Lung (tissue), 11 donors: ENCODE measurements at regions not wholly inside any gene's neighbourhood (a gene's known extent, or its start where the extent isn't known, plus 50 kb on each side); places are given as distances from the start of the nearest gene placed in this dataset.

ENCODE experiments used
- ATAC-seq: fragments of 200-7000 bp; cut with Tn5 transposase; one replicate; pipeline ENCODE4 v1.9.1; 2020; ENCODE audit warnings: moderate number of reproducible peaks; ENCODE audit not compliant: insufficient read depth, low FRiP score
- DNase-seq, 3 donors: peaks; one replicate each; pipeline ENCODE4 v3.0.0-alpha.2; 2013 to 2017
- H3K27ac ChIP-seq, 2 donors: one replicate each; pipeline ENCODE4 v1.5.1; 2013; ENCODE audit warnings: mild to moderate bottlenecking in 2 of 2, moderate library complexity in 2 of 2, control low read depth in 1 of 2, inconsistent platforms in 1 of 2, low read depth in 1 of 2, low read length in 1 of 2
- H3K27me3 ChIP-seq, 3 donors: one replicate each; pipeline ENCODE4 v1.5.1; 2013; ENCODE audit warnings: low read length in 2 of 3; ENCODE audit not compliant: control insufficient read depth in 3 of 3, insufficient read depth in 3 of 3
- H3K36me3 ChIP-seq, 4 donors: one replicate each; pipeline ENCODE4 v1.5.1; 2013; ENCODE audit warnings: low read length in 4 of 4, mild to moderate bottlenecking in 1 of 4, moderate library complexity in 1 of 4; ENCODE audit not compliant: control insufficient read depth in 4 of 4, insufficient read depth in 4 of 4
- H3K4me1 ChIP-seq, 5 donors: one replicate each; pipeline ENCODE4 v1.5.1; 2013; ENCODE audit warnings: low read length in 5 of 5, mild to moderate bottlenecking in 2 of 5, moderate library complexity in 1 of 5; ENCODE audit not compliant: control insufficient read depth in 5 of 5, insufficient read depth in 5 of 5
- H3K4me3 ChIP-seq: one replicate; pipeline ENCODE4 v1.5.1; 2013; ENCODE audit warnings: mild to moderate bottlenecking, control low read depth, moderate library complexity
- H3K9ac ChIP-seq, 2 donors: one replicate each; pipeline ENCODE4 v1.5.1; 2013; ENCODE audit warnings: low read length in 2 of 2, control low read depth in 1 of 2; ENCODE audit not compliant: insufficient read depth in 1 of 2
- H3K9me3 ChIP-seq, 4 donors: one replicate each; pipeline ENCODE4 v1.5.1; 2013; ENCODE audit warnings: low read length in 3 of 4, mild to moderate bottlenecking in 1 of 4, moderate library complexity in 1 of 4; ENCODE audit not compliant: control insufficient read depth in 4 of 4, insufficient read depth in 3 of 4
- WGBS, 2 donors: extraction: QIAGEN DNeasy Blood & Tissue Kit; methylation state at CpG; one replicate each; pipeline ENCODE4 v1.1.7; 2013; 5-methylcytosine and 5-hydroxymethylcytosine counted together
- TF ChIP-seq, protein P1 (sequence below): IDR thresholded peaks from 2 replicates; pipeline ENCODE4 v1.5.1; 2012; ENCODE audit warnings: mild to moderate bottlenecking; ENCODE audit errors: control extremely low read depth, extremely low read depth
- donor health status: control.
- donor health status: control.
- donor health status: Bipolar disorder and iron deficiency.
- donor health status: healthy.
- donor health status: DM: yes; HTN: yes; CAD: no.

DNA sequence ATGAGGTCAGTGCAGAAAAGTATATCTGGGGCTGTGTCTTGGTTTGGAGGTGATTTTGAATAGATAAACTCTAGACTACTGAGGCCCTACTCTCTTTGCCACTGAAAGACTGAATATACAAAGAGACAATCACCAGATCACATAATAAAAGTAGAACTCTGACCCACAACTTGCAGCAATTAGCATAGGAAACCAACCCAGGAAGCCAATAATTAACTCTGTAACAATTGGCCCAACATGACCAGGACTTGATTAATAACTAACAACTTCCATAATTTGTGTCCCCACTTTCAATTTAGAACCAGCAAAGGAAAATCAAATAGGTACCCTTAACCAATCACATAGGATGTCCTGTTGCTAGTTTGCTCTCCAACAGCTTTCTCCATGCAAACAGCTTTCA lies 1104.9 kb upstream of the CELF4 start:
- ATAC-seq: no peak
- Histone ChIP-seq H3K9me3 (peaks cover 0 to 5% (median under 1%) of the 10 kb centered on the region in 4 donors), H3K36me3 (no peaks in the 10 kb centered on the region), H3K9ac (no peak overlapping the region), H3K4me3 (no peak overlapping the region), H3K27ac (no peak overlapping the region), H3K27me3 (no peaks in the 10 kb centered on the region), H3K4me1 (no peaks in the 10 kb centered on the region)
- DNase-seq: no peak
- TF ChIP-seq, protein P1, sequence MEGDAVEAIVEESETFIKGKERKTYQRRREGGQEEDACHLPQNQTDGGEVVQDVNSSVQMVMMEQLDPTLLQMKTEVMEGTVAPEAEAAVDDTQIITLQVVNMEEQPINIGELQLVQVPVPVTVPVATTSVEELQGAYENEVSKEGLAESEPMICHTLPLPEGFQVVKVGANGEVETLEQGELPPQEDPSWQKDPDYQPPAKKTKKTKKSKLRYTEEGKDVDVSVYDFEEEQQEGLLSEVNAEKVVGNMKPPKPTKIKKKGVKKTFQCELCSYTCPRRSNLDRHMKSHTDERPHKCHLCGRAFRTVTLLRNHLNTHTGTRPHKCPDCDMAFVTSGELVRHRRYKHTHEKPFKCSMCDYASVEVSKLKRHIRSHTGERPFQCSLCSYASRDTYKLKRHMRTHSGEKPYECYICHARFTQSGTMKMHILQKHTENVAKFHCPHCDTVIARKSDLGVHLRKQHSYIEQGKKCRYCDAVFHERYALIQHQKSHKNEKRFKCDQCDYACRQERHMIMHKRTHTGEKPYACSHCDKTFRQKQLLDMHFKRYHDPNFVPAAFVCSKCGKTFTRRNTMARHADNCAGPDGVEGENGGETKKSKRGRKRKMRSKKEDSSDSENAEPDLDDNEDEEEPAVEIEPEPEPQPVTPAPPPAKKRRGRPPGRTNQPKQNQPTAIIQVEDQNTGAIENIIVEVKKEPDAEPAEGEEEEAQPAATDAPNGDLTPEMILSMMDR: no peak

DNA sequence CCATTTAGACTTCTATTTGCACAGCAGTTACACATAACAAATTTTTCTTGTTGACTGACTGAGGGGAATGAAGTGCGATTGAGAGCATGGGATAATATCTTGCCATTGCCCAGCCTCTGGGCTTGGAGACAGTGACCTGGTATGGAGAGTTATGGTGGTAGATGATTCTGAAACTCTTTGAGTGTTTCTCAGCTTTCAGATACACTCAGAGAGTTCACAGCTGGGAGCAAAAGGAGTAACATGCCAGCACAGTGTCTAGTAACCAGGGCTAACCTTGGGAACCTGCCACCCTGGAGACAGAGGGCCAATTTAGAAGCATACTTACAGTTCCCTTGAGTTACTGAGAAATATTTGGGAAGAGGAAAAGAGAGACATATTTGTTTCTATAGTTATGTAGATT lies 1099.3 kb upstream of the CELF4 start:
- no peak for ATAC-seq
- Histone ChIP-seq H3K4me3 (no peak overlapping the region), H3K9me3 (no peaks in the 10 kb centered on the region), H3K27ac (no peak overlapping the region), H3K27me3 (no peaks in the 10 kb centered on the region), H3K9ac (no peak overlapping the region), H3K36me3 (no peaks in the 10 kb centered on the region), H3K4me1 (no peaks in the 10 kb centered on the region)
- no peak for DNase-seq
- TF ChIP-seq, protein P1: no peak
- 85 to 91% methylated on average over 1 of the region's 1 CpG for WGBS, 2 donors

DNA sequence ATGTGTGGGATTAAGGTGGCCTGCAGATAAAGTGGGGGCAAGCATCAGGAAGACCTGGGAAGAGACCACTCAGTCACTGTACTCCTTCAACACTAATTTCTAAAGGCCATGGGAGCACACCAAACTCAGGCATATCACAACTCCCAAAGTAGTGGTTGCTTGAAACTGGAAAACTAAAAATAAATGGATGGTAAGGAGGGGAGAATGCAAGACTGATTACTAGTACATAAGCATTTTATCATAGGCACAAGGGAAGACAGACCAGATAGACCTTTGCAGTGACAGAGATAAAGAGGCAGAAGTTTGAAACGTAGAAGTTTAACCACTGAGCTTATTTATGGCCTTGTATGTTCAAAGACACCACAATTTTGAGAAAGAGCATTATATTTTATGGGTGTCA lies 1098.1 kb upstream of the CELF4 start:
- no peaks in the 10 kb centered on the region for H3K9me3 ChIP-seq
- no peaks in the 10 kb centered on the region for H3K27me3 ChIP-seq
- no peak overlapping the region for H3K9ac ChIP-seq
- H3K36me3 ChIP-seq: no peaks in the 10 kb centered on the region
- no peak overlapping the region for H3K27ac ChIP-seq
- DNase-seq: no peak
- 66 to 69% methylated on average over 1 of the region's 1 CpG for whole genome bisulfite sequencing, 2 donors
- TF ChIP-seq, protein P1: no peak
- H3K4me1 ChIP-seq: no peaks in the 10 kb centered on the region
- H3K4me3 ChIP-seq: no peak overlapping the region
- ATAC-seq: no peak

DNA sequence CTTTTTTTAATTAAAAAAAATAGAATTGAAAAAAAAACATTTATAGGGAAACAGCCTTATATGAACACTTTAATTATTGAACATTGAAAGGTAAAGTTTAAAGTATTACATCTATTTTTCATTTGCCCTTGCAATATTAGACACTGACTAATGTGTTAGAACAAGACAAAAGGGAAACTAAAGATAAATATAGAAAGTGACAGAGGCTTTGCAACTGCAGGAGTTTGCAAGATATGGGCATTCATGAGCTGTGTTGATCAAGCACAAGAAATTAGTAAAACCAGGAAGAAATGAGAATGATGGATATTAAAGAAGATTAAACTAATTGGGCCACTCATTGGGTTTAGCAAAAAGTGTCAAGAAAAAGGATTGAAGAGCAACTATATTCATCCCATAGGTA lies 1097.7 kb upstream of the CELF4 start:
- H3K27me3 ChIP-seq: no peaks in the 10 kb centered on the region
- no peak for DNase-seq
- TF ChIP-seq, protein P1: no peak
- H3K4me3 ChIP-seq: no peak overlapping the region
- no peak overlapping the region for H3K9ac ChIP-seq
- H3K36me3 ChIP-seq: no peaks in the 10 kb centered on the region
- no peaks in the 10 kb centered on the region for H3K4me1 ChIP-seq
- H3K9me3 ChIP-seq: no peaks in the 10 kb centered on the region
- no peak for ATAC-seq
- H3K27ac ChIP-seq: no peak overlapping the region
